Activated T-helper 1 cell treated with anti-CD3 and anti-CD28 coated beads, Interleukin-12 subunit alpha, Interleukin-12 subunit beta, Interleukin-2, Interleukin-4 antibody, amounts not matched to agents 30 ng/mL and 10 ng/mL and 1 ng/mL, durations not matched to agents 14 hours and 24 hours and 36 hours (primary cell): ENCODE measurements at regions not wholly inside any gene's neighbourhood (a gene's known extent, or its start where the extent isn't known, plus 50 kb on each side); places are given as distances from the start of the nearest gene placed in this dataset.
A peak's percentile ranks its signal among the peaks of the same experiment; 100 is the strongest.
"Not testable (repeated sequence)": the region's sequence is repeated elsewhere in the genome, so short reads cannot be mapped to it uniquely, and the experiment has no call there.

Experiments
- DNase-seq: peaks from one replicate; pipeline ENCODE4 v3.0.0; 2021; ENCODE audit warnings: low spot score
- H3K27ac Mint-ChIP-seq: one replicate; pipeline ENCODE4 v1.8.0; 2021; ENCODE audit warnings: mild to moderate bottlenecking, mixed read lengths
- H3K27me3 Mint-ChIP-seq: one replicate; pipeline ENCODE4 v1.8.0; 2022; ENCODE audit warnings: mild to moderate bottlenecking, moderate library complexity, mixed read lengths; ENCODE audit not compliant: insufficient read depth
- H3K36me3 Mint-ChIP-seq: one replicate; pipeline ENCODE4 v1.8.0; 2021; ENCODE audit warnings: low read depth, mixed read lengths
- H3K4me1 Mint-ChIP-seq: one replicate; pipeline ENCODE4 v1.8.0; 2021; ENCODE audit warnings: low read depth, mixed read lengths
- H3K4me3 Mint-ChIP-seq: one replicate; pipeline ENCODE4 v1.8.0; 2021; ENCODE audit warnings: mild to moderate bottlenecking, moderate library complexity, mixed read lengths
- H3K9me3 Mint-ChIP-seq: one replicate; pipeline ENCODE4 v1.8.0; 2021; ENCODE audit warnings: mixed read lengths
- intact Hi-C: fragments of 100-400 bp; cut with micrococcal nuclease; formaldehyde crosslinking; loops from one replicate; pipeline ENCODE4 v1.15.1; 2024

DNA sequence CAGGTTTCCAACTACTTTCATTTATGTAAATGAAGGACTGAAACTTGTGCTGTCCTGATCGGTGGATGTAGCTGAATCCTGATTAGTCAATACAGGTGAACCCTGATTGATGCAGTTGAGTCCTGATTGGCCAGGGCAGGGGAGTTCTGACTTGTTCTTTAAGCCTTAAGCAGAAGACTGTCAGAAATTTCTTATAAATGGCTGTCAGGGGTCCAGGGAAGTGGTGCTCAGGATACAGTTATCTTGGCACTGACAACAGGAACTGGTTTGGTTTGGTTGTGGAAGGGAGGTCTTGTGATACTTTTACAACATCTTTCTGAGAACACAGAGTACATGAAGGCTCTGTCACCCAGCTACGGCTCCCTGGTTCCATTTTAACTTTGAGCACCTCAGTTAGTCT is 132.1 kb downstream of the KCNJ12 start:
- Mint-ChIP-seq H3K9me3 (no peaks in the 10 kb centered on the region), H3K36me3 (no peaks in the 10 kb centered on the region), H3K4me1 (peaks cover 18% of the 10 kb centered on the region), H3K27me3 (peaks cover 46% of the 10 kb centered on the region), H3K4me3 (no peak overlapping the region), H3K27ac (no peak overlapping the region)
- no peak for DNase-seq
- intact Hi-C loops: no loop called here

DNA sequence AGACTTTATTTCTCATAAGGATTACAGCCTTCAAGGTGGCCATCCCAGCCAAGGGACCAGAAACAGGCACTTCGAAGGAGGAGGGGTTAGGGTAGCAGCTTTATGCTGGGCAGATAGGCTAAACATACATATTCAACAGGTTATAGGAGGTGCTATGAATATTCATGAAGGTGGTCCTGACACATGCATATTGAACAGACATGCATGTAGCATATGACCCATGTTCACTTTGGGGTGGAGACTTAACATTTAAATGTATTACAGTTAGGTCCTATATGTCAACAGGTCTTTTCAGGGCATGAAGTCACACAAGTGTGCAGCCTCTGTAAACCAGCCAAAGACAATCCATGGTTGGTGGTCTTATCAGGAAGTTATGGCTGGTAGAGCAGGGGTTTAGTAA is 133.2 kb downstream of the KCNJ12 start:
- H3K4me3 Mint-ChIP-seq, H3K9me3 Mint-ChIP-seq, H3K27ac Mint-ChIP-seq, H3K36me3 Mint-ChIP-seq, intact Hi-C loops, DNase-seq: not testable (repeated sequence)
- peaks cover 18% of the 10 kb centered on the region for H3K4me1 Mint-ChIP-seq
- H3K27me3 Mint-ChIP-seq: peaks cover 54% of the 10 kb centered on the region

DNA sequence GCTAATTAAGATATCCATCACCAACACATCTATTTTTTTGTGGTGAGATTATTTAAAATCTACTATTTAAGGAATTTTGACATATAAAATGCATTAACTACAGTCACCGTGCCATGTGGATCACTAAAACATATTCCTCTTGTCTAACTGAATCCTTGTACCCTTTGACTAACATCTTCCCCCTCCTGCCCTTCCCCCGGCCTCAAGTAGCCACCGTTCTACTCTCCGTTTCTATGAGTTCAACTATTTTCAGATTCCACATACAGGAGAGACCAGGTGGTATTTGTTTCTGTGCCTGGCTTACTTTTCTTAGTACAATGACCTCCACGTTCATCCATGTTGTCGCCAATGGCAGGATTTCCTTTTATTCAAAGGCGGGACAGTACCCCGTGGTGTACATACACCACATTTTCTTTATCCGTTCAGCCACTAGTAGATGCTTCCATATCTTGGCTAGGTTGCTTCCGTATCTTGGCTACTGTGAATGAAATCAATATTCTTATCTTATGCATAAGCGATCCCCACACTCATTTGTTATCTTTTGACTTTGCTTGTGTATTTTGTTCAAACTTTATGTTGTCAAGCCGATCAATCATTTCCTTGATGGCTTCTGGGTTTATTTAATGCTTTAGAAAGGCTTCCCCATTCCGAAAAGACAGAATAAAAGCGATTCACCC is 134.7 kb downstream of the KCNJ12 start:
- Mint-ChIP-seq H3K4me1 (peaks cover 18% of the 10 kb centered on the region), H3K36me3 (no peaks in the 10 kb centered on the region), H3K4me3 (peak overlapping the region; percentile 70), H3K9me3 (no peaks in the 10 kb centered on the region), H3K27ac (no peak overlapping the region), H3K27me3 (peaks cover 62% of the 10 kb centered on the region)
- intact Hi-C loops: loop anchor here (1.0 to 5.0 kb wide), 4 partner anchors 54 to 231 kb away; partner anchors contain the start of gene KCNJ12
- DNase-seq: no peak

DNA sequence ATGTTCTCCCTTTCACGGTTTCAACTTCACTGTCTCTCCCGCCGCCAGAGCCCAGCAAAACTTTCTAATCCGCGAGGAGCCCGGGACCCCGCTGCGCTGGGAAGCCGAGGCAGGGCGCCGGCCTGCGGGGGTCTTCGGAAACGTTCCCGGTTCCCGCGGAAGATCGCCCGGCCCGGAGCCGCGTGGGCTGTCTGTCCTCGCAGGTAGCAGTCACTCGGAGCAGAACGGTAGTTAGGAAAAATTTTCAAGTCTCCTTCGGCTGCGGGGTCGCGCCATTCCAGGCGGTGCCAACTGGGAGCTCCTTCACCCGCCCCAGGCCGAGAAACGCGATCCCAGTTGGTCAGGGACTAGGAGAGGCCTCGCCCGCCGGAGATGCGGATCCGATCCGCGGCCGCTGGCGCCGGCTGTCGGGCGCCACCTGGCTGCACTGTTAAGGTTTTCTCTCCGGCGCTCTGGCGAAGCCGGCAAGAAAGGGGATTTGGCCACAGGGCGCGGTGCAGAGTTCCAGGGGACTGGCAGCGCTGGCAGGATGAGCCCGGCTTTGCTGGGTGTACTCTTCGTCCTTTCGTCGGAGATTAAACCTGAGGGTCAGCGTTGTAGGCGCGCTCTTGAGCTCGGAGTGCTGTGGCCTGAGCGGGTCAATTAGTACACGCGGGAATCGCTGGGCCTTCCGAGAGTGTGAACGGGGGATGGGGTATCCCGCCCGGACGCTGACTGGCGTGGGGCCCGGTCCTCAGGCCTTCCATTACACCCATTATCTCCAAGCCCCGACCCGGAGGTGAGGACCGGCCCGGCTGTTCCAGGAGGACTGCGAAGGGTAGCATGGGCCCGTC is 135.4 kb downstream of the KCNJ12 start:
- Mint-ChIP-seq H3K4me3 (peak overlapping the region; percentile 70), H3K9me3 (no peaks in the 10 kb centered on the region), H3K4me1 (peaks cover 18% of the 10 kb centered on the region), H3K36me3 (no peaks in the 10 kb centered on the region), H3K27ac (no peak overlapping the region), H3K27me3 (peaks cover 66% of the 10 kb centered on the region)
- intact Hi-C loops: loop anchor here (1.0 to 5.0 kb wide), 6 partner anchors 39 to 297 kb away; partner anchors contain the start of genes KCNJ12 and TMEM11
- peak; percentile 37 for DNase-seq

DNA sequence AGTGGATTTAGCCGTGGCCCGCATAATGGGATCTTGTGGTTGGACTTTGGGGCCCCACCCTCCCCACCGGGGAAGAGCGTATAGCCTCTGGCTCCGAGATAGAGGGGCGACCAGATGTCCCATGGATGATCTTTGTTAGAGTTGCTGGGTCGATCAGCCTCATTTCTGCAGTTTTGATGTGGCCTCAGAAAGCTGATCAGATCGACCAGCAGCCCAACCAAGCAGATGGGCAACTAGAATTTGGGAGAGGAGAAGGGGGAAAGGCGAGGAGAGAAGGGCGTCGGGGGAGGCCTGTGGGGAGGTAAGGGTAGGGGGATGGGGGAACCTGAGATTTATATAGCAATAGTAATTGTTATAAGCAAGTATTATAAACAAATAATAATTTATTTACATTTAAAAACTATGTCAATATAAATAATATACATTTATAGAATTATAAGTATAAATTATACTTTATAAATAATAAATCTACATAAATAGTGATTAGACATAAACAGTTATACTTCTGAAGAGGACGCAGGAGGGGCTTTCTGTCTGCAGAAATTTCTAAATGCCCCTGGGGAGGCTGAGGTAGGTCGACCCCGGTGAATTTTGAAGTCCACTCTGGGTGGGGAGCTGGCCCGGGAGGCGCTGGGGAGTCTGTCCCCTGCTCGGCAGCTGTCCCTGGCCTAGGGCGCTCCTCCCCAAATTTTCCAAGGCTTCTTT is 136.3 kb downstream of the KCNJ12 start:
- no peak for DNase-seq
- Mint-ChIP-seq H3K27ac (no peak overlapping the region), H3K27me3 (peaks cover 66% of the 10 kb centered on the region), H3K4me1 (peaks cover 18% of the 10 kb centered on the region), H3K4me3 (no peak overlapping the region), H3K36me3 (no peaks in the 10 kb centered on the region), H3K9me3 (no peaks in the 10 kb centered on the region)
- intact Hi-C loops: loop anchor here (1.0 to 5.0 kb wide), 6 partner anchors 38 to 393 kb away; partner anchors contain the start of genes KCNJ12 and TMEM11

DNA sequence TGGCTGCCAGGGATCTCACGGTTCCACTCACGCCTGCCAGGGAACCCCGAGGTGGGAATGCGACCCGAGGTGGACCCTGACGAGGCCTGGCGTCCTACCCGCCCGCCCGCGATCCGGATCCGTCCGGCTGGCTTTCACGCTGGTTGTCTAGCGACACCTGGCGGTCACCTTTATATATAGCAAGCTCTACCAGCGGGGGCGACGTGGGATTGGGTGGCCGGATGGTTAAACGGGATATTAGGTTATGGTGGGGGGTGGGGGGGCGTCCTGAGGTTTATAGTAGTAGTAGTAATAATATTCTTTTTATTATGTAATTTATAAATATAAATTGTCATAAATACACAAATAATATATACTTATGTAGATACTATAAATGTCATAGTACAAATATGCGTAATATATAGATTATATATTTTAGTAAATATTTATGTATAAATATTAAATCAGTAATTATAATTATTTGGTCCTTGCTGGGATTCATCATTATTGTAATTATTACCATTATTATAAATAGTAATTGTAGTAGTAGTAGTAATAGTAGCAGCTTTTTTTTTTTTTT is 136.9 kb downstream of the KCNJ12 start:
- peaks cover 61% of the 10 kb centered on the region for H3K27me3 Mint-ChIP-seq
- DNase-seq: peak; percentile 68
- no peak overlapping the region for H3K27ac Mint-ChIP-seq
- peaks cover 14% of the 10 kb centered on the region for H3K4me1 Mint-ChIP-seq
- no peaks in the 10 kb centered on the region for H3K36me3 Mint-ChIP-seq
- H3K4me3 Mint-ChIP-seq: peak overlapping the region; percentile 21
- H3K9me3 Mint-ChIP-seq: no peaks in the 10 kb centered on the region
- intact Hi-C loops: loop anchor here (1.0 to 5.0 kb wide), 6 partner anchors 38 to 394 kb away; partner anchors contain the start of genes KCNJ12 and TMEM11

DNA sequence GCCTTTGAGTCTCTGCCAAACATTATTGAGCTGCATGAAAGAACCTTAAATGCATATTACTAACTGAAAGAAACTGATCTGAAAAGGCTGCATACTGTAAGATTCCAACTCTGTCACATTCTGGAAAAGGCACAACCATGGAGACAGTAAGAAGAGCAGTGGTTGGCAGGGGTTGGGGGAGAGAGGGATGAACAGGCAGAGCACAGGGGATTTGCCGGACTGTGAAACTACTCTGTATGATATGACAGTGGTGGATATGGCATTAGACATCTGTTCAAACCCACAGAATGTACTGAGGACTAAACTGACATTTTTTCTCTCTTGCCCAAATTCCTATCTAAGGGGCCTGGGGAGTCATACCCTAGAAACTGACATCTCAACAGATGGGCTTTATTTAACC is 138.4 kb downstream of the KCNJ12 start:
- not testable (repeated sequence) for H3K36me3 Mint-ChIP-seq, H3K9me3 Mint-ChIP-seq, H3K4me3 Mint-ChIP-seq, DNase-seq, H3K27ac Mint-ChIP-seq
- intact Hi-C loops: loop anchor here (5.0 kb wide), 2 partner anchors 137 to 192 kb away; partner anchors contain the start of gene KCNJ12
- H3K27me3 Mint-ChIP-seq: peaks cover 50% of the 10 kb centered on the region
- peaks cover 12% of the 10 kb centered on the region for H3K4me1 Mint-ChIP-seq

DNA sequence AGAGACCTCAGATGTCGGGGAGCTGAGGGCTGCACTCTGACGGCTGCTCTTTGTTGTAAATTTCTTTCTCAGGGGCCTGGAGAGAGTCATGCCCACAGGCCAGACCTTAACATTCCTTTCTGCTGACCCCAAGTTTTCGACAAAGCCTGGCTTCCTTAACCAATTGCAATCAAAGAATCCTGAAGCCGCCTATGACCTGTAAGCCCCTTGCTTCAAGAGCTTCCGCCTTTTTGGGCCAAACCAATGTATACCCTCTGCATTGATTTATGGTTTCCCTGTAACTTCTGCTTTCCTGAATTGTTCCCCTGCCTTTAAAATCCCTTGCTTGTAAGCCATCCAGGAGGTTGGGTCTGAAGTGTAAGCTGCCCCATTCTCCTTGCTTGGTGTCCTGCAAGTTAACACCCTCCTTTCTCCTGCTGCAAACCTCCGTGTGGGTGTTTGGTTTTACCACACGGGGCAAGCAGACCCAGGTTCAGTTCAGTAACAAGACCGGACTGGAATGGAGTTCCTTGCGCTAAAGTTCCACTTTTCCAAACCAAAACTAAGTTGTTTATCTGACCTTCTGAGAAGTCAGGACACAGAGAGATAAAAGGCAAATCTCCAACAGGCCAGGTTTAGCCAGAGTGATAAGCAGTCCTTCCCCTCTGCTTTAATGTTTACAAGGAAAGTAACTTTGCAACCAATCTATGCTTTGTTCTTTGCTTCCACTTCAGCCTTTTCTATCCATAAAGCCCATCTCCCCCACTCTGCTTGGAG is 141.6 kb downstream of the KCNJ12 start:
- Mint-ChIP-seq H3K36me3 (no peaks in the 10 kb centered on the region), H3K9me3 (no peaks in the 10 kb centered on the region), H3K4me1 (no peaks in the 10 kb centered on the region), H3K27me3 (peaks cover 26% of the 10 kb centered on the region), H3K4me3 (no peak overlapping the region), H3K27ac (no peak overlapping the region)
- DNase-seq: no peak
- intact Hi-C loops: no loop called here

DNA sequence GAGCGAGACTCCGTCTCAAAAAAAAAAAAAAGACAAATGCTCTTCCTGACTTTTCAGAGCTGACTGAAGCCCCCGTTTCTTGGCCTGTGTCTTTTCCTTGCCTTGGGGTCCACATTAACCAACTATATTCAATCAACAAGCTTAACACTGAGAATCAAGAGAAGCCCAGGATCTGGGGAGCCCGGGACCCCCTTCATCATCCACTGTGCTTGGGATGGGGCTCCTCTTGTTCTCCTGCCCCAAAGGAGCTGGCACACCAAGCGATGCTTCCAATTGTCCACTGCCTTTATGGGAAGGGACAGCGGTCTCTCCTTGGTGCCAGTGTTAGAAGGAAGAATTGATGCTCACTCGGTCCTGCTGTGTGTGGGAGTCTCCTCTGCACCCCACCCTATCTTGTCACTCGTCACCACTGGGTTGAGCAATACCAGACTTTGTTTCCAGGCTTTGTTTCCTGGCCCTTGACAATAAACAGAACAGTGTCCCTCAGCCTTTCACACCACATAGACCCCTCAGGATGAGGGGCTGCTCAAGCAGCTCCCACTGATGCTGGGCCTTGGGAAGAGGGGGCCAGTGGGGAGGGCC is 146.7 kb downstream of the KCNJ12 start:
- peaks cover 4% of the 10 kb centered on the region for H3K27me3 Mint-ChIP-seq
- intact Hi-C loops: no loop called here
- no peaks in the 10 kb centered on the region for H3K36me3 Mint-ChIP-seq
- no peak overlapping the region for H3K27ac Mint-ChIP-seq
- no peaks in the 10 kb centered on the region for H3K4me1 Mint-ChIP-seq
- no peaks in the 10 kb centered on the region for H3K9me3 Mint-ChIP-seq
- DNase-seq: no peak
- H3K4me3 Mint-ChIP-seq: no peak overlapping the region

DNA sequence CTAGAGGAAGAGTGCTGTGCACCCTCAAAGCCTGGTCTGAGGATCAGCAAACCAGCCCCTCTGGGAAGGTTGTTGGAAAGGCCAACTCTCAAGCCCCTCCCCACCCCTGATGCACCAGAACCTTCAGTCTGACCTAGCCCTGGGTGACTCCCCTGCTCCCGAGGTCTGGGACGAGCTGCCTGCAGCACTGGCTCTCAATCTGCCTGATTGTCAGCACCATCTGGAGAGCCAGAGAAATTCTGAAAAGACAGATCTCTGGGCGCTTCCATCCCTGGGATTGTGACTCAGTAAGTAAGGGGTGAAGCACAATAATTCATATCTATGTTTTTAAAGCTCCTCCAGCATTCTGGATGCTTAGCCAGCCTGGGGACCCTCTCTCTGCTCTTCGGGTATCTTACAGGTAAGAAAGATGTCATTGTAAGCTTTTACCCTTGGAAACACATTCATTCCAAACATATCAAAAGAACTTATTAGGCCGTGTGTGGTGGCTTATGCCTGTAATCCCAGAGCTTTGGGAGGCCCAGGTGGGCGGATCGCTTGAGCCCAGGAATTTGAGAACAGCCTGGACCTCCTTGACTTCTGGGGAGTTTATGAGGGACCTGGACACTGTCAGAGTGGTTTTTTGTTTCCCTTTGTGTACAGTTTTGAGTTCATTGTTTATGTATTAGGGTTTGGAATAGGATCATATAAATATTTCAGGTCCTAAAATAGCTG is 147.5 kb downstream of the KCNJ12 start:
- intact Hi-C loops: no loop called here
- Mint-ChIP-seq H3K36me3 (no peaks in the 10 kb centered on the region), H3K27me3 (peaks cover under 1% of the 10 kb centered on the region), H3K4me1 (no peaks in the 10 kb centered on the region), H3K4me3 (no peak overlapping the region), H3K9me3 (no peaks in the 10 kb centered on the region), H3K27ac (no peak overlapping the region)
- DNase-seq: no peak

DNA sequence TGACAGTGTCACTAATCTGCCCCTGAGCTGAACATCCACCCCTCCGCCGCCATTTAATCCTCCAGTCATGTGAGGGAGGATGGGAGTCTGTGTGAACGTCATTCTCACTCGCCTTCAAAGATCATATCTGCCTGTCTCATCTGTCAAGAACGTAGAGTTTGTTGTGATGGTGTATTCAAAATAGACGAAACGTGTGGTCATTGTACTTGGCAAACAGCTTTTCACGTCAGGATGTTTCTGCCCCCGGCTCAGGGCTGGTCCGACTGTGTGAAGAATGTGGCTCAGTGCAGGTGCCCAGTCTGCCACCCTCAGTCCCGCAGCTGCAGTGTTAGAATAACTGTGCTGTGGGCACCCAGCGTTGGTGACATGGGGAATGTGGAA is 148.0 kb downstream of the KCNJ12 start:
- H3K4me3 Mint-ChIP-seq: no peak overlapping the region
- intact Hi-C loops: no loop called here
- no peaks in the 10 kb centered on the region for H3K9me3 Mint-ChIP-seq
- H3K27ac Mint-ChIP-seq: no peak overlapping the region
- DNase-seq: no peak
- H3K27me3 Mint-ChIP-seq: no peaks in the 10 kb centered on the region
- no peaks in the 10 kb centered on the region for H3K4me1 Mint-ChIP-seq
- H3K36me3 Mint-ChIP-seq: no peaks in the 10 kb centered on the region
